Esophagus muscularis mucosa (tissue), 4 donors: ENCODE measurements at regions not wholly inside any gene's neighbourhood (a gene's known extent, or its start where the extent isn't known, plus 50 kb on each side); places are given as distances from the start of the nearest gene placed in this dataset.

ENCODE experiments used
- DNase-seq: peaks from one replicate; pipeline ENCODE4 v3.0.0-alpha.2; 2017; ENCODE audit errors: extremely low spot score
- H3K27ac ChIP-seq, 4 donors: fragments of 200-600 bp; sonication (generic); replicated peaks in 1 of 4; 1 replicate in 3 of 4; 2 replicates in 1 of 4; pipeline ENCODE4 v1.5.1; 2016 to 2019; ENCODE audit warnings: mild to moderate bottlenecking in 1 of 4
- H3K27me3 ChIP-seq, 4 donors: fragments of 200-600 bp; sonication (generic); one replicate each; pipeline versions ENCODE4 v1.5.1 to v1.6.0; 2016 to 2019
- H3K36me3 ChIP-seq, 4 donors: fragments of 200-600 bp; sonication (generic); one replicate each; pipeline ENCODE4 v1.5.1; 2016 to 2019
- H3K4me1 ChIP-seq, 4 donors: fragments of 200-600 bp; sonication (generic); one replicate each; pipeline ENCODE4 v1.5.1; 2016 to 2019
- H3K4me3 ChIP-seq, 4 donors: fragments of 200-600 bp; sonication (generic); 1 replicate in 2 of 4; 2 replicates in 2 of 4; pipeline ENCODE4 v1.5.1; 2016 to 2019; ENCODE audit warnings: mild to moderate bottlenecking in 4 of 4, moderate library complexity in 1 of 4
- H3K9me3 ChIP-seq, 4 donors: fragments of 200-600 bp; sonication (generic); 1 replicate in 3 of 4; 2 replicates in 1 of 4; pipeline ENCODE4 v1.5.1; 2016 to 2019
- EP300 ChIP-seq: sonication (generic); formaldehyde crosslinking; IDR thresholded peaks from one replicate; pipeline ENCODE4 v1.6.1; 2017; ENCODE audit warnings: antibody characterized with exemption
- POLR2A ChIP-seq: fragments of 450-650 bp; IDR thresholded peaks from one replicate; pipeline ENCODE4 v1.6.1; 2017; ENCODE audit warnings: antibody characterized with exemption, moderate library complexity, mild to moderate bottlenecking, low read depth
- POLR2AphosphoS5 ChIP-seq, 2 donors: sonication (generic); formaldehyde crosslinking; IDR thresholded peaks; one replicate each; pipeline ENCODE4 v1.6.1; 2017; ENCODE audit warnings: antibody characterized with exemption in 2 of 2
- WGBS: methylation state at CpG from one replicate; pipeline ENCODE4 v1.1.5; 2018; 5-methylcytosine and 5-hydroxymethylcytosine counted together
- intact Hi-C: fragments of 100-400 bp; cut with DNase I; formaldehyde crosslinking; loops from one replicate; pipeline ENCODE4 v1.15.1; 2023
- TF ChIP-seq, protein P1 (sequence below), 3 experiments: fragments of 200-600 bp in 2 of 3; fragments of 450-650 bp in 1 of 3; sonication (generic) in 2 of 3; IDR thresholded peaks; one replicate each; pipeline ENCODE4 v1.5.1; 2017 to 2019; ENCODE audit warnings: antibody characterized with exemption in 3 of 3, mild to moderate bottlenecking in 2 of 3, moderate library complexity in 1 of 3

- TF ChIP-seq EP300 = no peak
- TF ChIP-seq POLR2AphosphoS5 (IDR thresholded peaks at IDR 0.05) = no peak
- no peak for TF ChIP-seq POLR2A
- TF ChIP-seq, protein P1, sequence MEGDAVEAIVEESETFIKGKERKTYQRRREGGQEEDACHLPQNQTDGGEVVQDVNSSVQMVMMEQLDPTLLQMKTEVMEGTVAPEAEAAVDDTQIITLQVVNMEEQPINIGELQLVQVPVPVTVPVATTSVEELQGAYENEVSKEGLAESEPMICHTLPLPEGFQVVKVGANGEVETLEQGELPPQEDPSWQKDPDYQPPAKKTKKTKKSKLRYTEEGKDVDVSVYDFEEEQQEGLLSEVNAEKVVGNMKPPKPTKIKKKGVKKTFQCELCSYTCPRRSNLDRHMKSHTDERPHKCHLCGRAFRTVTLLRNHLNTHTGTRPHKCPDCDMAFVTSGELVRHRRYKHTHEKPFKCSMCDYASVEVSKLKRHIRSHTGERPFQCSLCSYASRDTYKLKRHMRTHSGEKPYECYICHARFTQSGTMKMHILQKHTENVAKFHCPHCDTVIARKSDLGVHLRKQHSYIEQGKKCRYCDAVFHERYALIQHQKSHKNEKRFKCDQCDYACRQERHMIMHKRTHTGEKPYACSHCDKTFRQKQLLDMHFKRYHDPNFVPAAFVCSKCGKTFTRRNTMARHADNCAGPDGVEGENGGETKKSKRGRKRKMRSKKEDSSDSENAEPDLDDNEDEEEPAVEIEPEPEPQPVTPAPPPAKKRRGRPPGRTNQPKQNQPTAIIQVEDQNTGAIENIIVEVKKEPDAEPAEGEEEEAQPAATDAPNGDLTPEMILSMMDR (IDR thresholded peaks at IDR 0.05) = no peak
- Histone ChIP-seq H3K36me3 (no peaks in the 10 kb centered on the region), H3K27ac (no peak overlapping the region), H3K9me3 (no peaks in the 10 kb centered on the region), H3K27me3 (no peaks in the 10 kb centered on the region), H3K4me1 (peaks cover 20 to 32% (median 25%) of the 10 kb centered on the region in 4 donors), H3K4me3 (no peak overlapping the region)
- no peak for DNase-seq
- intact Hi-C loops = loop anchor here (5.0 kb wide), 1 partner anchor 70 kb away; no protein-coding TSS in a partner anchor
- 95% methylated on average over 4 of the region's 4 CpGs for WGBS
These were observed 76.6 kb upstream of the TP53I11 start for GRCh38 chr11:45027312-45027711.

GRCh38 chr11:45028911-45029682 lies 78.4 kb upstream of the TP53I11 start:
- Histone ChIP-seq H3K4me1 (peaks cover 14 to 15% (median 15%) of the 10 kb centered on the region in 4 donors), H3K9me3 (no peaks in the 10 kb centered on the region), H3K36me3 (no peaks in the 10 kb centered on the region), H3K27ac (no peak overlapping the region), H3K27me3 (no peaks in the 10 kb centered on the region), H3K4me3 (no peak overlapping the region)
- DNase-seq = no peak
- WGBS = 88% methylated on average over 13 of the region's 13 CpGs
- TF ChIP-seq, protein P1 (IDR thresholded peaks at IDR 0.05) = no peak
- TF ChIP-seq EP300 = no peak
- no peak for TF ChIP-seq POLR2AphosphoS5 (IDR thresholded peaks at IDR 0.05)
- no peak for TF ChIP-seq POLR2A
- intact Hi-C loops = loop anchor here (5.0 kb wide), 1 partner anchor 68 kb away; no protein-coding TSS in a partner anchor

DNA sequence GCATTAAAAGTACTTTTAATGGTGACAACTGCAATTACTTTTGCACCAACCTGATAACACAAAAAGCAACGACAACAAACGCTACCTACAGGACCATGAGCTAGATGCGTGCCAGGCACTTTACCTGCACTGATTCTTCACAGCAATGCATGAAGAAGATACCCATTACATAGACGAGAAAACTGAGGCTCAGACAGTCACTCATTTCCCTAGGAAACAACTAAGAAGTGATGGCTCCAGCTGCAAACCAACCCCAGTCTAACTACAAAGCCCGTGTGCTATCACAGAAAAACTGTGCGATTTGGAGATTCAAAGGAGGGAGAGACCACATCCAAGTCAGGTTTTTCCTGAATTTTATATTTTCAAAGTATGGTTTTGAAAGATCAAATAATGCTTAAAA lies 80.1 kb upstream of the TP53I11 start:
- no peaks in the 10 kb centered on the region for H3K27me3 ChIP-seq
- TF ChIP-seq POLR2AphosphoS5 (IDR thresholded peaks at IDR 0.05) (no peak), EP300 (no peak), POLR2A (no peak)
- TF ChIP-seq, protein P1 (IDR thresholded peaks at IDR 0.05) = no peak
- 86% methylated on average over 6 of the region's 6 CpGs for WGBS
- H3K27ac ChIP-seq = no peak overlapping the region
- peaks cover 12 to 14% (median 13%) of the 10 kb centered on the region in 4 donors for H3K4me1 ChIP-seq
- intact Hi-C loops = no loop called here
- no peaks in the 10 kb centered on the region for H3K36me3 ChIP-seq
- DNase-seq = no peak
- no peak overlapping the region for H3K4me3 ChIP-seq
- no peaks in the 10 kb centered on the region for H3K9me3 ChIP-seq

GRCh38 chr11:45031912-45032519 lies 81.3 kb upstream of the TP53I11 start:
- Histone ChIP-seq H3K4me1 (peaks cover 0 to 2% (median under 1%) of the 10 kb centered on the region in 4 donors), H3K4me3 (no peak overlapping the region), H3K36me3 (no peaks in the 10 kb centered on the region), H3K9me3 (no peaks in the 10 kb centered on the region), H3K27me3 (no peaks in the 10 kb centered on the region), H3K27ac (no peak overlapping the region)
- intact Hi-C loops = no loop called here
- no peak for TF ChIP-seq POLR2A
- no peak for TF ChIP-seq EP300
- TF ChIP-seq, protein P1 (IDR thresholded peaks at IDR 0.05) = no peak
- no peak for TF ChIP-seq POLR2AphosphoS5 (IDR thresholded peaks at IDR 0.05)
- 97% methylated on average over 2 of the region's 2 CpGs for WGBS
- no peak for DNase-seq
